KG1 (cell line): ENCODE measurements at regions not wholly inside any gene's neighbourhood (a gene's known extent, or its start where the extent isn't known, plus 50 kb on each side); places are given as distances from the start of the nearest gene placed in this dataset.

Experiments
- DNase-seq: peaks from one replicate; lab custom pipeline; 2025; lab: John Stamatoyannopoulos, UW

DNA sequence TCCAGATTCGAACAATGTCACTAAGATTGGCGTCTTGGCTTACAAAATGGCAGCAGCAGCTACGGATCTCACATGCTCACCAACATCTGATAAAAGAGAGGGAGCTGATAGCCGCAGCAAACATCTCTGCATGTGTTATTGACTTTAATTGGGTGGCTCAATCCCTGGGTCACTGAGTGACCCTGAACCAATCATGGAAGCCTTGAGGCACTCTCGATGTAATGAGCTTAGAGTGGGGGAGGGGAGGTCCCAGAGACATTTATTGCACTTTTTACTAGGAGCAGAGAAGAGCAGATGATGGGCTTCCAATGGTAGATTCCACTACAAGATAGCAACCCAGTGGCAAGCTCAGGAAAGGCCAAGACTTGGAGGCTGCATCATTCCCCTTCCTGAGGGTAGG, 238.7 kb downstream of the BMP7 start:
- DNase-seq: no peak

DNA sequence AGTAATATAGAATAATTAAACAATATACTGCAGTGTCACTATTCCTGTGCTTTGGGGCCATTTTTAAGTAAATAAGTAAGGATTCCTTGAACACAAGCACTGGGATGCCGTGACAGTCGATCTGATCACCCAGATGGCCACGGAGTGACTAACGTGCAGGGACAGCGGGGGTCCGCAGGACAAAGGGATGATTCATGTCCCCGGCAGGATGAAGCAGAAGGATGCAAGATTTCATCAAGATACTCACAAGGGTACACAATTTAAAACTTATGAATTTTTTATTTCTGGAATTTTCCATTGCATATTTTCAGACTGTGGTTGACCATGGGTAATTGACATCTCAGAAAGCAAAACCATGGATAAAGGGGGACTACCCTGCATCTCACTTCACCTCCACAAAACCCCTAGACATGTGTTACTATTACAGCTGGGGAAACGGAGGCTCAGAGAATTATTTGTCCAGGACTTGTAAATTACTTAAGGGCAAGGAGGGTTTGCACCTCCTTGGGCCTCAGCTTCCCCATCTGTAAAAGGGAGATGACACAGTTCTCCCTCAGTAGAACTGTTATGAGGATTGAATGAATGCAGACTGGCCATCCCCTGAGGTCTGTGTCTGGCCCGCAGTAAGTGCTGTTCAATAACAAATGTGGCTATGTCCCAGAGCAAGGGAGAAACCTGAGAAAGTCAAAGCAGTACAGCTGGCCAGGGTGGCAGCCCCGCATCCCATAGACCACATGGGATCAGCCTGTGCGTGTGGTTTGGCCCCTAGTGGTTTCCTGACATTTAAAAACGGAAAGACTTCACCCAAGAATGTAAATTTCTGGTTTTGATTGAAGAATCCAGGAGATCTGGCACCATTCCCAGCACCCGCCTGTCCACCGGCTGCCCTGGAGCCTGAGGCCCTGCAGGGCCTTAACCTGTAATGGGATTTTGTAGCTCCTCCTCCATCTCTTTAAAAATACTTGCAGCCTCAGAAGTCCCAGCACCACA, 235.5 kb downstream of the BMP7 start:
- DNase-seq: no peak

DNA sequence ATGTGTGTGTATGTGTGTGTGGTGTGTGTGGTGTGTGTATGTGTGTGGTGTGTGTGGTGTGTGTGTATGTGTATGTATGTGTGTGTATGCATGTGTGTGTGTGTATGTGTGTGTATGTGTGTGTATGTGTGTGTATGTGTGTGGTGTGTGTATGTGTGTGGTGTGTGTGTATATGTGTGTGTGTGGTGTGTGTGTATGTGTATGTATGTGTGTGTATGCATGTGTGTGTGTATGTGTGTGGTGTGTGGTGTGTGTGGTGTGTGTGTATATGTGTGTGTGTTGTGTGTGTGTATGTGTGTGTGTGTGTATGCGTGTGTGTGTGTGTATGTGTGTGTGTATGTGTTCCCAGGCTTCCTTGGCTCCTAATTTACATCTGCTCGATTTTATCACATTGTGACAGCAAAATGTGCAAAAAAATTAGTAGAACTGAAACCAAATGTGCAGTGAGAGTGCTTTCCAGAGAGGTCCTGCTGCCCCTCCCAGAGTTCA, 234.5 kb downstream of the BMP7 start:
- DNase-seq: no peak

DNA sequence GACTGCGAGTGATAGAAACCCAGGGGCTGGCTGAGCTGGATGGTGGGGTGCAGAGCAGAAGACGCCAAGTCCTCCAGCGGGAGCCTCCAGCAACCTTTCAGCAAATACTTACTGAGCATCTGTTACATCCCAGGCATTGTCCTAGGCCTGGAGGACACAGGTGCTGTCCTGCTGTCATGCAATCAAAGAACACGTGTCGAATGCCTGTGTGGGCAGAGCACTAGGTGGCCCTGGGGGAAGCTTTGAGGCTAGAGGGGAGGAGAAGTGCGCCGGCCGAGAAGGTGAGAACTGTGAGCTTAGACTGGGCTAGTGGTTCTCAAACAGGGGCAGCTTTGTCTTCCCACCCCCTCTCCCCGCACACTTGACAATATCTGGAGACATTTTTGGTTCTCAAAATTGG, 233.6 kb downstream of the BMP7 start:
- no peak for DNase-seq

DNA sequence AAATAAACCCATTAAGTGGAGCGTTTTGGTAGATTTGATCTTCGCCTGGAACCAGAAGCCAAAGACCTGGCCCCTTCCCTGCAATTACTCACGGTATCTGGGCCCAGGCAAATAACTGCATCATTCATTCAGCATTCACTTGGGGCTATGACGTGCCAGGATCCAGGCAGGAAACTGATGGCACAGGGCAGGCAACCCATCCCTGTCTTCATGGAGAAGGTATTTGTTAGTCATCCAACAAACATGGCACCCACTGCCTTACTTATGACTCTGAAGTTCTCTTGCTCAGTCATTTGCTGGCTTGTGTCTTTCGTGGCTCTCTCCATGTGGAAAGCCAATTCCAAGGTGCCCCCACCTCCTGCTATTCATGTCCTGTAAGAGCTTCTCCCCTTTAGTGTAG, 232.4 kb downstream of the BMP7 start:
- no peak for DNase-seq

DNA sequence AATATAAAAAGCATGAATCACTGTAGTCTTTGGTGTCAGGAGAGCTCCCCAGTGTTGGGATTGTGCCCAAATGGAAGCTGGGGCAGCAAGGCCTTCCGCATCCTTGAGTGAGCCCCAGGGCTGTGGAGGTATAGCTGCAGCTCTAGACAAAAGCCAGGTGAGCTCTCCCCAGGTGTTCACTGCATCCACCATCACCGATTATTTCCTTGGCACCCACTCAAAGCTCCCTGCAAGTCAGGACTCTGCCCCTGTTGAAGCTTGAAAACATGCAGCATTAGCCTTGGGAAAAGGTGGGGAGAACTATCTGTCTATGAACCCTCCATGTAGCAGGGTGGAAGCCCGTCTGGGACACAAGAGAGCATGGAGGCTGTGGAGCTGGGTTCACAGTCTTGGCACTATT, 228.8 kb downstream of the BMP7 start:
- no peak for DNase-seq

DNA sequence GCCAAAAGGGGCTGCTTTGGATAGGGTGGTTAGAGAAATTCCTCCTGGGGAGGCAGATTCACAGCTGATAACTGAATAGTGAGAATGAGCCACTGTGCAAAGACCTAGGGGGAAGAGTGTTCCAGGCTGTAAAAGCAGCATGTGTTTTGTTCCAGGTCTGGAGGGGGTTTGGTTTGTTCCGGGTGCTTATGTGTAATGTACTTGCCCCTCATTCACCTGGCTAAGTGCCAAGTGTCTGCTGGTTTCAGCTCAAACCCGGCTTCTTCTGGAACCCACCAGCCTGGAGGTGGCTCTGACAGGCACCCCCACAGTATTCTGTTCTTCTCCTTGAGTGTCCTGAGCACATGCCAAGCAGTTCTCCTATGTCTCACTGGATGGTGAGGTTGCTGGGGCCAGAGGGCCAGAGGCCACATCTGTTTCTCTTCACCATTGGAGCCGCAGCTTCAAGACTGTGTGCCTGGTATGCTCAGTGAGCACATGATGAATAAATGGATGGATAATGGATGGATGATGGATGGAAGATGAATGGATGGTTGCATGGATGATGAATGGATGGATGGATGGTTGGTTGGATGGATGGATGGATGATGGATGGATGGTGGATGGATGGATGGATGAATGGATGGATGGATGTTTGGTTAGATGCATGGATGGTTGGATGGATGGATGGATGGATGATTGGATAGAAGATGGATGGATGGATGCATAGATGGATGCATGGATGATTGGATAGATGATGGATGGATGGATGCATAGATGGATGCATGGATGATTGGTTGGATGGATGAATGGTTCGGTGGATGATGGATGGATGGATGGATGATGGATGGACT, 227.6 kb downstream of the BMP7 start:
- DNase-seq: no peak

DNA sequence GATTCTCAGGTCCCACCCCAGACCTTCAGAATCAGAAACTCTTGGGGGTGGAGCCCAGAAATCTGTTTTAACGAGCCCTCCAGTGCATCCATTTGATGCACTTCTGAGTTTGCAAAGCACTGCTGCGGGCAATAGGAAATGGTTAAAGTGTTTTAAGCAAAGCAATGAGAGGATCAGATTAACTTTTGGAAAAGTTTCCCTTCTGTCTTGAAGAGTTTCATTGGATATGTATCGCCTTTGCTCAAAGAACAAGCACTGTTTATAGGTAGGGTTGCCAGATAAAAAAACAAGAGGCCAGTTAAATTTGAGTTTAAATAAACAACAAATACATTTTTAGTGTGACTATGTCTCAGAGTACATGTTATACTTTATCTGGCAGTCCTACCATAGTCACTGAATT, 226.0 kb downstream of the BMP7 start:
- no peak for DNase-seq

DNA sequence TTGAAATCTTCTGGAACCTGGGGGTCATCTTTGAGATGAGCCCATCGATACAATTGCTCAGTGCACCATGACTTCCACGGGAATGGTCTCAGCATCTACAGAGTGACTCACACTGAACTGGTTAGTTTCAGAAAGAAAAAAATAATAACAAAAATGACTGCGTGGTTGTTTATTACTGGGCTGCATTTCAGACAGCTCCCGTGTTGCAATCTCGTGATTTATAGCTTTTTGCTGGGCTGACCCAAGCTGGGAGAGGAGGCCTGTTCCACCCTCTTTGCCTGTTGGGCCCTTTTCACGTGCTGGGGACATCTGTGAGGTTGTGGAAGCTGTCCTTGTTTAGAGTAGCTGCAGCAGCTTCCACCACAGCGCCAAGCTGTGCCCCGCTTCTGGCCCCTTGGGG, 225.5 kb downstream of the BMP7 start:
- no peak for DNase-seq

DNA sequence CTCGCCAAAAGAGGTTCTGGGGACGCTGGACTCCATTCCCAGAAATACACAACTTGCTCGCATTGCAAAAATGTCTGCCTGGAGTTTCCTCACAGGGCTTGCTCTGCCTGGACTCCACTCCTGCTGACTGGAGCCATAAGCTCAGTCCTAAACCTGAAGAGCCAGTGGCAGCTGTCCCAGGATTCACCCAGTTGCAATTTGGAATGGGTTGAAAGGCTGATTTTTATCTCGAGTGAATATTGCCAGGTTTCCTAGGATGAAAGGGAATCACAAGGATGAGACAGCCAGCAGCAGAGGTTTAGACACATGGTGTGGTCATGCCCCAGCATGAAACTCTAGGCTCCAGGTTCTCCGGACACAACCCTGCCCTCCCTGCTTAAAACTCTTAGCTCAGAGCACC, 223.3 kb downstream of the BMP7 start:
- no peak for DNase-seq

DNA sequence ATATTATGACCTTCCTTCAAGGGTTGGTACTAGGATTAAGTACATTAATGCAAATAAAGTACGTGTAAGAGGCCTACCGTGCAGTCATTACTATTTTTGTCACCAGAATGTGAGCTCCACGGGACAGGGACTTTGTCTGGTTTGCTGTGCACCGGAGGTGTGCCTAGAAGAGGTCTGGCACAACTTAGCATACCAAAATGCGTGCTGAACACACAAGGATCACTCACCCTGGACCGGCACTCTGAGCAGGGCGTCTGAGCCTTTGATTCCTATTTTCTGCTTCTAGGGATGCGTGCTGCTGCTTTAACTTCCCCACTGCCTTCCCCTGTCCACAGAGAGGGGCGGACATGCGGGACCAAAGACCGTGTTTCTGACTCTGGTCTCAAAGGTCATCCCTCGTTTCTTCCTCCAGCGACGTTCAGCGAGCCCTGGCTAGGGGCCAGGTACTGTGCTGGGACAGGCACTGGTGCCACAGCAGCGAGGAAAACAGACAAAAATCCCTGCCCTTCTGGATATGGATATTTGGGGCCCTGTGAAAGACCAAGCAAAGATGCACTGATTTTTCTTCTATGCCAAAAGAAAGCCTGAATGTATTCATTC, 222.7 kb downstream of the BMP7 start:
- no peak for DNase-seq

DNA sequence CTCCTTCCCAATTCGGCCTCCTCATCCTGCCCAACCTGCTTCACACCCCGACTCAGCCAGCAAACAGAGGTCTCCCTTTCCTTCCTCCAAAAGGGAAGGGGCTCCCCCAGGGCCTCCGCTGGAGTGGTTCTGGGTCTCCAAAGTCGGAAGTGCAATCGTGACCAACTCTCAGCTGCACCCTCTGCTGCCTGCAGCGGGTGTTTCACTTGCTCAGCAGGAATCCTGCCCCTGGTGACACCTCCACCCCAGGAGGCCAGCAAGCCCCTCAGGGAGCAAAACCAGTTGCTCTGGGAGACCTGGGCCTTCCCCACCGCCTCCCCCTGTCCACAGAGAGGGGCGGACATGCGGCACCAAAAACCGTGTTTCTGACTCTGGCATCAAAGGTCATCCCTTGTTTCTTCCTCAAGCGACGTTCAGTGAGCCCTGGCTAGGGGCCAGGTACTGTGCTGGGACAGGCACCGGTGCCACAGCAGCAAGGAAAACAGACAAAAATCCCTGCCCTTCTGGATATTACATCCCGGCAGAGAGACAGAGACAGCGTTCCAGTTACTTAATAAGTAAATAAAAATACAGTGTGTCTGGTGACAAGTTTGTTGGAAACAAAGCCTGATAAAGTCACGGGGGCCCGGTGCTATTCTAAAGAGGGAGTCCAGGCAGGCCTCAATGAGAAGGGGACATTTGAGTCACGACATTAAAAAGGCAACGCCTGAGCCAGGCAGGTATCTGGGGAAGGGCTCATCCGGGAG, 219.0 kb downstream of the BMP7 start:
- no peak for DNase-seq

DNA sequence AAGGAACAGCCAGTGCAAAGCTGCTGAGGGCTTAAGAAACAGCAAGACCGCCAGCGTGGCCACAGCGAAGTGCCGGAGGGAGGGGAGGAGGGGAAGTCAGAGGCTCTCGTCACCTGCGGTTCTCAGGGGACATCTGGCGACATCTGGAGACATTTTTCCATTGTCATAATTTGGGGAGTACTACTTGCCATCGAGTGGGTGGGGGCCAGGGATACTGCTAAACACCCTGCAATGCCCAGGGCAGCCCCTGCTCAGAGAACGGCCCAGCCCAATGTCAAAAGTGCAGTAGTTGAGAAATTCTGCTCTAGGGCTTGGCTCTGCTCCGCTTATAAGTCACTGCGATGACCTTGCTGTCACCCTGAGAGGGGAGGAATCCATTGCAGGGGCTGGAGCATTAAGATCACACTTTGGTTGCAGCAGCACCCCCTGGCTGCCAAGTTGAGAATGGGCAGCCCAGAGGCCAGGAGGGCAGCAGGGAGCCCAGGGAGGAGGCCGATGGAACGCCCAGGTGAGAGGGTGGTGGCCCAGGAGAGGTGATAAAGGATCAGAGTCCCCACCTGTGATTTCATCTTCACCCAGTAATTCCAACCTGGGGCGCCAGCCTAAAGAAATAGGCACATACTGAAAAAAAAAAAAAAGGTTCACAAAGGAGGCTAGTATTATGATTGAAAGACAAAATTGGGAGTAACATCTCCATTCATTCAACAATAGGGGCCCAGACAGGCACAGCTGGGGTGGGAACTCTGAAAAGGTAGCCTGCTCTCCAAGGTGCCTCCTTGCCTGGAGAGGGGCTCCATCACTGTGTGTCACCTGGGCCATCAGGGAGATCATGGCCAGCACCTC, 218.2 kb downstream of the BMP7 start:
- no peak for DNase-seq

DNA sequence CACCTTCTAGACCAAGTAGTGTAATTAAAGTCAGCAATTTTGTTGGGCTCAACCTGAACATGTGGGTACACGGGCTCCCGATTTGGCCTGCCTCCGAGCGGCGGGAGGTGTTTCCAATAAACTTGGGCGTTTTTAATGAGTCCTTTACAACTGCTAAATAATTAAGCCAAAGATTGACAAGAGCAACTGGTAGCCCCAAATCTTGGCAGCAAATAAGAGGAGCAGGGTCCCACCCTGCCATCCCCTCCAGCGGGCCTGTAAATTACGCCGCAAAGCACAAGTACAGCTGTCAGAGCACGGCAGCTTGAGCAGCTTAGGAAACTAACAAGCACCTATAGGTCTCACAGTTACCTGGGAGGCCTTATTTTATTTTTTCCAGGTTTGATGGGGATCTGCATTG, 217.1 kb downstream of the BMP7 start:
- no peak for DNase-seq

DNA sequence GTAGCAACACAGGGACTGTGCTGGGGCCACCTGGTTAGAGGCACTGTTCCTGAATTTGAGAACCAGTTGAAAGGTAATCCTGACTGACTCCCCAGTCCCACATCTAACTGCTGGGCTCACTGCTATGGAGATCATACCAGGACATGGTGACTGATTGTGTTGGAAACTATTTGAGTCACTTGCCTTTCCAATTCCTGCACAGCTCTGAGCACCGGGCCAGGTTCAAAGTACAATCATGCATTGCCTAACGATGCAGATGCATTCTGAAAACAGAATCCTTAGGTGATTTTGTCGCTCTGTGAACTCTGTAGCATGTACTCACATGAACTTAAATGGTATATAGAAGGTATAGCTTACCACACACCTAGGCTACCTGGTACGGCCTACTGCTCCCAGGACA, 215.3 kb downstream of the BMP7 start:
- DNase-seq: no peak

DNA sequence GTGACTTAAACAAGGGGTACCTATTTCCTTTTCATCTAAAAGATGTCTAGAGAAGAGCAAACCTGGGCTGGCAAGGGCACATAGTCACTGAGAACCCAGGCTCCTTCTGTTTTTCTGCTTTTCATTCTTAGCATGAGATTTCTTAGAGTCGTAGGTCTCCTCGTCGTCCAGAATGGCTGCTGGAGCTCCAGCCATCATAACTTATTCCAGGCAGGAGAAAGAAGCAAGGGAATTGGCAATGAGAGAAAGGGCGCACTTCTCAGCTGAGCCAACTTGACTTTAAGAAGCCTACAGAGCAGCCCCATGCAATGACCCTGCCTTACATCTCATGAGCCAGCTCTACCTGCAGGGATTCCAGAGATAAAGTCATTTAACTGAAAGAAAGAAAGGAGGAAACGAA, 213.4 kb downstream of the BMP7 start:
- DNase-seq: no peak

DNA sequence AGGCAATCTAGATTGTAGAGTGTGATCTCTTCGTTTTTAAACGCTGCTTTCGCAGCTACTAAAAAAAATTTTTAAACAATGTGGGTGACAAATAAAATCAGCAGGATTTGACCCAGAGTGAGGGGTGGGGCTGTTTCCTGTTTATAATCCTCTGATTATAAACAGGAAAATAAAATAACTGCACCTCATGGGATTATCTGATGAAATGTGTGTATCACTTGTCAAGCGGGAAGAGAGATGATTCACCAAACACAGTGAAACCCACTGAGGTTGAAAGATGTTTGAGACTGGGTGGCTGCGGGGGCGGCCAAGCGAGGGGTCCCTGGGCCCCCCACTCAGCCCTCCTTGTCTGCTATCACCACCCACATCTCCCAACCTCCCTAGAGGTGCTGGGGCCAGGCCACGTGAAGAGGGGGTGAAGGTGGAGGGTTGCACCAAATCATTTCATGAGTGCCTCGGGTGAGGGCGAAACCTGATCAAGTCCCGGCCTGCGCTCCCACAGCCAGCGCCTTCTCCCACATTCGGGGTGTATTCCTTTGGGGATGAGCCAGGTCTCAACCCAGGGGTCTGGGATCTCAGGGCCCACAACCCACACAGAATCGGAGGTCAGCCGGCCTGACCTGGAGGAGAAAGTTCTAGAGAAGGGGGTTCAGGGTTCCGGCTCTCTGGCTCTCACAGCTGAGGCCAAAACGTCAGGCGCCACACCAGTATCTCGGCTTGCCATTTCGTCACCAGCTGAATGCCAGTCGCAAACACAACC, 212.5 kb downstream of the BMP7 start:
- DNase-seq: no peak

DNA sequence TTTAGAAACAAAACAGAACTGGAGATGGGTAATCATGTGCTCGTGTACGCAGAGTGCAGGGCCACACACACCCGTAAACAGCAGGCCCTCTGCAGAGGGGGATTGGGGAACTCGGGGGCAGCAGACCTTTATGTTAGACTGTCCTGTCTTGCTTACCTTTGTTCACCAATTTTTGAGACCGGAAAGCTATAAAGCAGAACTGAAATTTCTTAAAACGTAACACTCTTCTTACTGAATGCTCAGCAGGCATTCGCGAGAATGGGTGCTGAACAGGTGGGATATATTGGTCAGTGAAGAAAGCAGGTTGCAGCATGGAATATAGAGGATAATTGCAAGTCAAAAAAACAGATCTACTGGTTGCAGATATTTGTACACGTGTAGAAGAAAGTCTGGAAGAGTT, 211.1 kb downstream of the BMP7 start:
- DNase-seq: no peak

DNA sequence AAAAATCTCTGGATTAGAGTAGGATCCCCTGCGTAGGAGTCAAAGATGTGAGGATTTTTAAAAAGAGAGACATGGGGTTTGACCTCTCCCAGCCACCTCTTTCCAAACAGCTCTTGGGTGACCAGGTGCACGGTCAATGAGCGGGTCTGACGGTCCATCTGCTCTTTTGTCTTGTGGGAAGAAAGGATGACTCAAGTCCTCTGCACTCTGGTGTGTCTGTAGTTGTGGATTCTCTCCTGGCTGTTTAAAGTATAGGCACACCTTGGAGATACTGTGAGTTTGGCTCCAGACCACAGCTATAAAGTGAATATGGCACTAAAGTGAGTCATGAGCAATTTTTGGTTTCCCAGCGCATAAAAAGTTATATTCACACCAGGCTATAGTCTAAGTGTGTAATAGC, 209.8 kb downstream of the BMP7 start:
- no peak for DNase-seq

DNA sequence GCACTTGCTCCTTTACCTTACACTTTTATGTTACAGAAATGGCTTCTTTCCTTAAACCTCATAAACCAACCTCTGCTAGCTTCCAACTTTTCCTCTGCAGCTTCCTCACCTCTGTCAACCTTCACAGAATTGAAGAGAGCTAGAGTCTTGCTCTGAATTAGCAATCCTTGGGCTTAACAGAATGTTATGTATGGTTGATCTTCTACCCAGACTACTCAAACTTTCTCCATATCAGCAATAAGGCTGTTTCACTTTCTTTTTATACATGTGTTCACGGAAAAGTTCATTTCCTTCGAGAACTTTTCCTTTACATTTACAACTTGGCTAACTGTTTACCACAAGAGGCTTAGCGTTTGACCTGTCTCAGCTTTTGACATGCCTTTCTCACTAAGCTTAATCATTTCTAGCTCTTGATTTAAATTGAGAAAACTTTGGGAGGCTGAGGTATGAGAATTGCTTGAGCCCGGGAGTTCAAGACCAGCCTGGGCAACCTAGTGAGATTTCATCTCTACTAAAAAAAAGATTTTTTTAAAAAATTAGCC, 207.3 kb downstream of the BMP7 start:
- DNase-seq: no peak
